ENCODE measurements at regions not wholly inside any gene's neighbourhood (a gene's known extent, or its start where the extent isn't known, plus 50 kb on each side); places are given as distances from the start of the nearest gene placed in this dataset.

DNA sequence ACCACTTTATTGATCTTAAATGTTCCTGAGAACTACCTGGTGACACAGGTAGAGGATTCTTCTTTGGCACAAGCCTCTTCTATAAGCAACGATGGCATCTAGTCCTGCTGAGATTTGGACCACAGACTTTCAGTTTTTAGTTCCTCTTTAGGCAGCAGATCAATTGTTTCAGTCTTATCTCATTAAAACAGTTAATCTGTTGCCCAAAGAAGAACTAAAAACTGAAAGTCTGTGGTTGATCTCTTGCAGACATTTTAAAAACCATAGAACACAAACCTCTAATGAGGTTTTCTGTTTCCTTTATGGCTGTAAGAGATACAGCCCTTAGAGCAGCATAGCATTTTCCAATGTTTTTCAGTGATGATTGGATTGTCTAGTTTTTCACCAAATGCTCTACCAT, 480.9 kb downstream of the MTRR start:
- Histone ChIP-seq H3K79me2 (ENCODE audit: control insufficient read depth, insufficient read depth, low read length) (no peaks in the 10 kb centered on the region), H4K20me1 (replicated peaks; ENCODE audit: control insufficient read depth, extremely low read depth, insufficient read depth, low read length) (no peaks in the 10 kb centered on the region), H3K9me1 (replicated peaks; ENCODE audit: control insufficient read depth, extremely low read depth, insufficient read depth, low read length) (no peaks in the 10 kb centered on the region), H3K4me2 (ENCODE audit: insufficient read depth, low read length) (no peak overlapping the region), H3K4me3 (replicated peaks in 1 of 3; ENCODE audit: insufficient read depth in 1 of 3, low read depth in 1 of 3, low read length in 3 of 3) (no peak overlapping the region), H3K27ac (ENCODE audit: insufficient read depth, low read depth, low read length) (no peak overlapping the region), H3K27me3 (ENCODE audit: control insufficient read depth in 2 of 2, insufficient read depth in 2 of 2, low read length in 2 of 2) (no peaks in the 10 kb centered on the region), H2AFZ (ENCODE audit: low read depth, low read length) (no peak overlapping the region), H3K36me3 (ENCODE audit: control insufficient read depth in 2 of 2, extremely low read depth in 1 of 2, insufficient read depth in 2 of 2, low read length in 2 of 2) (no peaks in the 10 kb centered on the region), H3K4me1 (ENCODE audit: control insufficient read depth, extremely low read depth, insufficient read depth, low read length) (no peaks in the 10 kb centered on the region), H3K9ac (replicated peaks; ENCODE audit: extremely low read depth, insufficient read depth, low read length) (no peak overlapping the region), H3K9me3 (replicated peaks; ENCODE audit: control insufficient read depth, insufficient read depth, low read length) (no peaks in the 10 kb centered on the region)
- POLR2A ChIA-PET: no interaction called here
- intact Hi-C loops (cut with micrococcal nuclease): no loop called here
- CTCF ChIA-PET: no interaction called here
- no TSS peak for BruUV-seq (replicated peaks)
- dilution Hi-C loops (cut with MboI; ENCODE audit: extremely low pct_ligation_motif_present, low sequenced_read_pairs): no loop called here
- TF ChIP-seq POLR2A (IDR thresholded peaks at IDR 0.05; ENCODE audit: low read depth, low read length) (no peak), FOS (IDR thresholded peaks at IDR 0.05; ENCODE audit: borderline replicate concordance, insufficient read depth, low read length) (no peak), POLR2AphosphoS5 (IDR thresholded peaks at IDR 0.05; ENCODE audit: insufficient read depth, low read depth, low read length) (no peak), JUN (IDR thresholded peaks at IDR 0.05; ENCODE audit: borderline replicate concordance, insufficient read depth, insufficient read length, low read depth) (no peak), CTCF (IDR thresholded peaks at IDR 0.05; ENCODE audit: extremely low read depth in 1 of 2, insufficient read depth in 1 of 2, low read depth in 1 of 2, low read length in 2 of 2) (no peak), GATA2 (IDR thresholded peaks at IDR 0.05; ENCODE audit: insufficient read depth, insufficient read length, low read depth, low read length) (no peak), EZH2 (IDR thresholded peaks at IDR 0.05; ENCODE audit: borderline replicate concordance, low read depth, low read length, severe bottlenecking) (no peak), MYC (IDR thresholded peaks at IDR 0.05; ENCODE audit: low read depth, low read length) (no peak)
- TF ChIP-seq, protein P1, sequence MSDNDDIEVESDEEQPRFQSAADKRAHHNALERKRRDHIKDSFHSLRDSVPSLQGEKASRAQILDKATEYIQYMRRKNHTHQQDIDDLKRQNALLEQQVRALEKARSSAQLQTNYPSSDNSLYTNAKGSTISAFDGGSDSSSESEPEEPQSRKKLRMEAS (IDR thresholded peaks at IDR 0.05; ENCODE audit: insufficient read depth, insufficient read length): no peak
- DNase-seq (ENCODE audit: low read depth, low spot score) (no peak), FAIRE-seq (no peak)

Data from endothelial cell of umbilical vein (primary cell).